Panc1 (cell line): ENCODE measurements at regions not wholly inside any gene's neighbourhood (a gene's known extent, or its start where the extent isn't known, plus 50 kb on each side); places are given as distances from the start of the nearest gene placed in this dataset.

Experiments used
- ATAC-seq: fragments of 200-7000 bp; cut with Tn5 transposase; 2 replicates; pipeline ENCODE4 v1.9.1; 2020; ENCODE audit warnings: mild to moderate bottlenecking, moderate library complexity
- BruUV-seq: library from RNA; stranded (reverse); fragments of 400-500 nt; replicated peaks from 2 replicates; lab custom pipeline; 2021; lab: Mats Ljungman, UMichigan
- CTCF ChIA-PET: fragments of 300-600 bp; sonication (Branson Sonifier 250); formaldehyde crosslinking; loops from one replicate; lab custom pipeline; 2022; ENCODE audit warnings: antibody characterized with exemption; lab: Charles Lee
- POLR2A ChIA-PET: fragments of 300-600 bp; sonication (Branson Sonifier 250); formaldehyde crosslinking; loops from one replicate; lab custom pipeline; 2022; ENCODE audit warnings: antibody characterized with exemption; lab: Charles Lee
- DNase-seq: peaks from one replicate; pipeline ENCODE4 v3.0.0-alpha.2; 2010; ENCODE audit warnings: low read depth, low spot score
- H3K27ac ChIP-seq: 2 replicates; pipeline ENCODE4 v1.5.1; 2011; ENCODE audit warnings: mild to moderate bottlenecking, low read length, inconsistent platforms
- H3K27me3 ChIP-seq: fragments of 200-500 bp; sonication (Bioruptor generic); 2 replicates; pipeline ENCODE4 v1.6.0; 2014; ENCODE audit warnings: low read length, inconsistent platforms; ENCODE audit not compliant: control insufficient read depth, insufficient read depth
- H3K36me3 ChIP-seq: fragments of 200-500 bp; sonication (Bioruptor generic); 2 replicates; pipeline ENCODE4 v1.5.1; 2014; ENCODE audit warnings: inconsistent platforms, mild to moderate bottlenecking, low read length, moderate library complexity; ENCODE audit not compliant: control insufficient read depth, insufficient read depth
- H3K4me1 ChIP-seq: 2 replicates; pipeline ENCODE4 v1.5.1; 2011; ENCODE audit warnings: inconsistent platforms, mild to moderate bottlenecking, low read length, moderate library complexity; ENCODE audit not compliant: control insufficient read depth, insufficient read depth
- H3K4me3 ChIP-seq, 2 experiments: 2 replicates each; pipeline ENCODE4 v1.5.1; 2011 to 2012; ENCODE audit warnings: low read depth in 2 of 2, low read length in 2 of 2, mild to moderate bottlenecking in 2 of 2, inconsistent platforms in 1 of 2, moderate library complexity in 1 of 2
- H3K9me3 ChIP-seq: fragments of 200-500 bp; sonication (Bioruptor generic); 2 replicates; pipeline ENCODE4 v1.5.1; 2014; ENCODE audit warnings: low read depth, mild to moderate bottlenecking, inconsistent platforms, low read length, moderate library complexity; ENCODE audit not compliant: control insufficient read depth, insufficient read depth
- CTCF ChIP-seq: fragments of 450-650 bp; IDR thresholded peaks from 2 replicates; pipeline ENCODE4 v1.5.1; 2017; ENCODE audit warnings: mild to moderate bottlenecking
- POLR2AphosphoS5 ChIP-seq: IDR thresholded peaks from 2 replicates; pipeline ENCODE4 v1.6.1; 2012; ENCODE audit warnings: mild to moderate bottlenecking, low read depth, low read length, moderate library complexity
- REST ChIP-seq, 2 experiments: IDR thresholded peaks; 2 replicates each; pipeline ENCODE4 v1.6.1; 2011 to 2012; ENCODE audit warnings: low read depth in 2 of 2, control low read depth in 1 of 2, low read length in 1 of 2, mild to moderate bottlenecking in 1 of 2, moderate library complexity in 1 of 2; ENCODE audit not compliant: insufficient read depth in 1 of 2
- SIN3A ChIP-seq: IDR thresholded peaks from 2 replicates; pipeline ENCODE4 v1.6.1; 2012; ENCODE audit warnings: low read depth, mild to moderate bottlenecking, low read length, moderate library complexity, borderline replicate concordance; ENCODE audit not compliant: insufficient read depth
- TCF7L2 ChIP-seq: IDR thresholded peaks from 2 replicates; pipeline ENCODE4 v1.6.1; 2011; ENCODE audit warnings: mild to moderate bottlenecking, low read depth, low read length, inconsistent platforms
- in situ Hi-C: cut with HindIII; loops from 2 replicates; pipeline ENCODE4 v1.10.0; 2016; ENCODE audit warnings: low sequenced_read_pairs, low pct_unique_long_range_greater_than_20kb
- intact Hi-C: fragments of 100-400 bp; cut with micrococcal nuclease; formaldehyde crosslinking; loops from one replicate; pipeline ENCODE4 v1.10.0; 2022; ENCODE audit not compliant: unreplicated experiment

GRCh38 chr5:51326844-51327243 is 56.4 kb upstream of the ISL1 start:
- no peak for ATAC-seq
- H3K36me3 ChIP-seq, result no peaks in the 10 kb centered on the region
- TF ChIP-seq POLR2AphosphoS5, result no peak
- TF ChIP-seq REST (IDR thresholded peaks at IDR 0.05; ENCODE audit: insufficient read depth in 1 of 2, low read depth in 2 of 2, low read length in 1 of 2), result no peak
- TF ChIP-seq SIN3A, result no peak
- no peak for TF ChIP-seq CTCF
- TF ChIP-seq TCF7L2, result no peak

More at GRCh38 chr5:51326844-51327243, 56.4 kb upstream of the ISL1 start:
- POLR2A ChIA-PET, result no interaction called here
- Histone ChIP-seq H3K4me3 (no peak overlapping the region), H3K27me3 (no peaks in the 10 kb centered on the region), H3K27ac (no peak overlapping the region), H3K4me1 (no peaks in the 10 kb centered on the region), H3K9me3 (no peaks in the 10 kb centered on the region)
- CTCF ChIA-PET, result no interaction called here
- intact Hi-C loops, result no loop called here
- in situ Hi-C loops, result no loop called here
- DNase-seq, result no peak
- BruUV-seq, result no TSS peak
